Neural cell (in vitro differentiated cells): ENCODE measurements at regions not wholly inside any gene's neighbourhood (a gene's known extent, or its start where the extent isn't known, plus 50 kb on each side); places are given as distances from the start of the nearest gene placed in this dataset.

Source experiments
- H2AFZ ChIP-seq: fragments of 200-600, 300-800 bp; sonication (generic), shearing (Covaris generic); 2 replicates; pipeline ENCODE4 v1.6.0; 2014; ENCODE audit warnings: low read depth, mild to moderate bottlenecking, antibody characterized with exemption, low read length, moderate library complexity
- H3F3A ChIP-seq: fragments of 200-600 bp; shearing (Covaris generic); 2 replicates; pipeline ENCODE4 v1.6.1; 2016; ENCODE audit warnings: mild to moderate bottlenecking, moderate library complexity, mixed read lengths, antibody characterized with exemption, low read length; ENCODE audit not compliant: insufficient read depth, poor library complexity, severe bottlenecking
- H3K27ac ChIP-seq: fragments of 200-600, 300-800 bp; sonication (generic), shearing (Covaris generic); 2 replicates; pipeline ENCODE4 v1.5.1; 2014; ENCODE audit warnings: mild to moderate bottlenecking, low read length, moderate library complexity
- H3K27me3 ChIP-seq: fragments of 300-800, 200-600 bp; sonication (generic), shearing (Covaris generic); 2 replicates; pipeline ENCODE4 v1.6.0; 2014; ENCODE audit warnings: mild to moderate bottlenecking, low read depth, low read length, moderate library complexity; ENCODE audit not compliant: insufficient read depth
- H3K36me3 ChIP-seq: fragments of 300-800, 200-600 bp; sonication (generic), shearing (Covaris generic); 2 replicates; pipeline ENCODE4 v1.5.1; 2014; ENCODE audit warnings: mild to moderate bottlenecking, antibody characterized with exemption, low read length, moderate library complexity; ENCODE audit not compliant: insufficient read depth
- H3K4me2 ChIP-seq: fragments of 300-800, 200-600 bp; sonication (generic), shearing (Covaris generic); 2 replicates; pipeline ENCODE4 v1.6.0; 2014; ENCODE audit warnings: mild to moderate bottlenecking, low read length
- H3K4me3 ChIP-seq: fragments of 300-800, 200-600 bp; sonication (generic), shearing (Covaris generic); 2 replicates; pipeline ENCODE4 v1.5.1; 2014; ENCODE audit warnings: mild to moderate bottlenecking, low read length, moderate library complexity
- H3K79me2 ChIP-seq: fragments of 200-600 bp; shearing (Covaris generic); replicated peaks from 2 replicates; pipeline ENCODE4 v1.6.0; 2014; ENCODE audit warnings: mild to moderate bottlenecking, low read length, moderate library complexity; ENCODE audit not compliant: insufficient read depth
- H3K9ac ChIP-seq: fragments of 300-800, 200-600 bp; sonication (generic), shearing (Covaris generic); 2 replicates; pipeline ENCODE4 v1.6.1; 2016; ENCODE audit warnings: mild to moderate bottlenecking, low read length, mixed read lengths
- H3K9me2 ChIP-seq: fragments of 200-600 bp; shearing (Covaris generic); 2 replicates; pipeline ENCODE4 v1.6.1; 2016; ENCODE audit warnings: mild to moderate bottlenecking, low read length, mixed read lengths; ENCODE audit not compliant: insufficient read depth
- H3K9me3 ChIP-seq: fragments of 200-600, 300-800 bp; sonication (generic), shearing (Covaris generic); 2 replicates; pipeline ENCODE4 v1.6.1; 2016; ENCODE audit warnings: mild to moderate bottlenecking, mixed run types, low read length, moderate library complexity, mixed read lengths
- H4K20me1 ChIP-seq: fragments of 200-600 bp; shearing (Covaris generic); 2 replicates; pipeline ENCODE4 v1.6.1; 2016; ENCODE audit warnings: mild to moderate bottlenecking, mixed run types; ENCODE audit not compliant: insufficient read depth
- EP300 ChIP-seq: fragments of 450-650 bp; conservative IDR thresholded peaks from 2 replicates; pipeline ENCODE4 v1.6.1; 2014; ENCODE audit warnings: antibody characterized with exemption, mild to moderate bottlenecking, moderate library complexity; ENCODE audit not compliant: poor library complexity, severe bottlenecking
- EZH2 ChIP-seq: fragments of 200-600, 300-800 bp; shearing (Covaris generic), sonication (generic); IDR thresholded peaks from 2 replicates; pipeline ENCODE4 v1.6.1; 2014; ENCODE audit warnings: antibody characterized with exemption, low read length, borderline replicate concordance, mild to moderate bottlenecking; ENCODE audit not compliant: insufficient read depth, poor library complexity, severe bottlenecking
- MXI1 ChIP-seq: fragments of 450-650 bp; conservative IDR thresholded peaks from 2 replicates; pipeline ENCODE4 v1.6.1; 2014; ENCODE audit warnings: antibody characterized with exemption, mild to moderate bottlenecking; ENCODE audit not compliant: poor library complexity, severe bottlenecking
- POLR2AphosphoS5 ChIP-seq: IDR thresholded peaks from 2 replicates; pipeline ENCODE4 v1.6.1; 2012
- RAD21 ChIP-seq: fragments of 450-650 bp; conservative IDR thresholded peaks from 2 replicates; pipeline ENCODE4 v1.6.1; 2014; ENCODE audit warnings: antibody characterized with exemption, mild to moderate bottlenecking, moderate library complexity
- SMC3 ChIP-seq: fragments of 450-650 bp; conservative IDR thresholded peaks from 2 replicates; pipeline ENCODE4 v1.6.1; 2014; ENCODE audit warnings: antibody characterized with exemption, mild to moderate bottlenecking, moderate library complexity; ENCODE audit not compliant: poor library complexity
- TAF1 ChIP-seq: IDR thresholded peaks from 2 replicates; pipeline ENCODE4 v1.6.1; 2012; ENCODE audit warnings: low read depth
- TF ChIP-seq, protein P1 (sequence below): IDR thresholded peaks from 2 replicates; pipeline ENCODE4 v1.6.1; 2012; ENCODE audit warnings: borderline replicate concordance
- TF ChIP-seq, protein P2 (sequence below): fragments of 450-650 bp; IDR thresholded peaks from 2 replicates; pipeline ENCODE4 v1.5.1; 2014; ENCODE audit warnings: antibody characterized with exemption, mild to moderate bottlenecking, moderate library complexity; ENCODE audit not compliant: poor library complexity, severe bottlenecking

DNA sequence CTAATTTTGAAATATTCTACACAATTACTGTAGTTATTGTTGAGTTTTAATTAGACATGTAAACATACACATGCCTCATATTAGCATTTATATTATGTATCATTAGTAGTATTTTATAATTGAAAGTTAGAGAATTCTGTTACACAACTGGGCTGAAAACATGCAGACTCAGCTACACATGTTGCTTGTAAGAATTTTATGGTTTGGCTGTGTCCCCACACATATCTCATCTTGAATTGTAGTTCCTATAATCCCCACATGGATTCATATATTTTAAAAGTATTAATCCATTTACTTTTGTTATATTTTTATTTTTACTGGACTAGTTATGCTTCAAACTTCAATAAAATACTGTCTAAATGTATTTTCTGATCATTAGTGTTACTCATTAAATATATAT is 2075.3 kb upstream of the C9orf72 start:
- Histone ChIP-seq H3K27ac (no peak overlapping the region), H3K9me3 (no peaks in the 10 kb centered on the region), H3K4me3 (no peak overlapping the region), H3K4me2 (no peak overlapping the region), H3F3A (no peaks in the 10 kb centered on the region), H2AFZ (no peak overlapping the region), H3K27me3 (no peaks in the 10 kb centered on the region), H3K9me2 (no peaks in the 10 kb centered on the region), H4K20me1 (no peaks in the 10 kb centered on the region), H3K9ac (no peak overlapping the region), H3K36me3 (no peaks in the 10 kb centered on the region), H3K79me2 (no peaks in the 10 kb centered on the region)
- TF ChIP-seq, protein P1, sequence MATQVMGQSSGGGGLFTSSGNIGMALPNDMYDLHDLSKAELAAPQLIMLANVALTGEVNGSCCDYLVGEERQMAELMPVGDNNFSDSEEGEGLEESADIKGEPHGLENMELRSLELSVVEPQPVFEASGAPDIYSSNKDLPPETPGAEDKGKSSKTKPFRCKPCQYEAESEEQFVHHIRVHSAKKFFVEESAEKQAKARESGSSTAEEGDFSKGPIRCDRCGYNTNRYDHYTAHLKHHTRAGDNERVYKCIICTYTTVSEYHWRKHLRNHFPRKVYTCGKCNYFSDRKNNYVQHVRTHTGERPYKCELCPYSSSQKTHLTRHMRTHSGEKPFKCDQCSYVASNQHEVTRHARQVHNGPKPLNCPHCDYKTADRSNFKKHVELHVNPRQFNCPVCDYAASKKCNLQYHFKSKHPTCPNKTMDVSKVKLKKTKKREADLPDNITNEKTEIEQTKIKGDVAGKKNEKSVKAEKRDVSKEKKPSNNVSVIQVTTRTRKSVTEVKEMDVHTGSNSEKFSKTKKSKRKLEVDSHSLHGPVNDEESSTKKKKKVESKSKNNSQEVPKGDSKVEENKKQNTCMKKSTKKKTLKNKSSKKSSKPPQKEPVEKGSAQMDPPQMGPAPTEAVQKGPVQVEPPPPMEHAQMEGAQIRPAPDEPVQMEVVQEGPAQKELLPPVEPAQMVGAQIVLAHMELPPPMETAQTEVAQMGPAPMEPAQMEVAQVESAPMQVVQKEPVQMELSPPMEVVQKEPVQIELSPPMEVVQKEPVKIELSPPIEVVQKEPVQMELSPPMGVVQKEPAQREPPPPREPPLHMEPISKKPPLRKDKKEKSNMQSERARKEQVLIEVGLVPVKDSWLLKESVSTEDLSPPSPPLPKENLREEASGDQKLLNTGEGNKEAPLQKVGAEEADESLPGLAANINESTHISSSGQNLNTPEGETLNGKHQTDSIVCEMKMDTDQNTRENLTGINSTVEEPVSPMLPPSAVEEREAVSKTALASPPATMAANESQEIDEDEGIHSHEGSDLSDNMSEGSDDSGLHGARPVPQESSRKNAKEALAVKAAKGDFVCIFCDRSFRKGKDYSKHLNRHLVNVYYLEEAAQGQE = no peak
- TF ChIP-seq RAD21 (no peak), POLR2AphosphoS5 (no peak), EP300 (no peak)
- TF ChIP-seq, protein P2, sequence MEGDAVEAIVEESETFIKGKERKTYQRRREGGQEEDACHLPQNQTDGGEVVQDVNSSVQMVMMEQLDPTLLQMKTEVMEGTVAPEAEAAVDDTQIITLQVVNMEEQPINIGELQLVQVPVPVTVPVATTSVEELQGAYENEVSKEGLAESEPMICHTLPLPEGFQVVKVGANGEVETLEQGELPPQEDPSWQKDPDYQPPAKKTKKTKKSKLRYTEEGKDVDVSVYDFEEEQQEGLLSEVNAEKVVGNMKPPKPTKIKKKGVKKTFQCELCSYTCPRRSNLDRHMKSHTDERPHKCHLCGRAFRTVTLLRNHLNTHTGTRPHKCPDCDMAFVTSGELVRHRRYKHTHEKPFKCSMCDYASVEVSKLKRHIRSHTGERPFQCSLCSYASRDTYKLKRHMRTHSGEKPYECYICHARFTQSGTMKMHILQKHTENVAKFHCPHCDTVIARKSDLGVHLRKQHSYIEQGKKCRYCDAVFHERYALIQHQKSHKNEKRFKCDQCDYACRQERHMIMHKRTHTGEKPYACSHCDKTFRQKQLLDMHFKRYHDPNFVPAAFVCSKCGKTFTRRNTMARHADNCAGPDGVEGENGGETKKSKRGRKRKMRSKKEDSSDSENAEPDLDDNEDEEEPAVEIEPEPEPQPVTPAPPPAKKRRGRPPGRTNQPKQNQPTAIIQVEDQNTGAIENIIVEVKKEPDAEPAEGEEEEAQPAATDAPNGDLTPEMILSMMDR = no peak

DNA sequence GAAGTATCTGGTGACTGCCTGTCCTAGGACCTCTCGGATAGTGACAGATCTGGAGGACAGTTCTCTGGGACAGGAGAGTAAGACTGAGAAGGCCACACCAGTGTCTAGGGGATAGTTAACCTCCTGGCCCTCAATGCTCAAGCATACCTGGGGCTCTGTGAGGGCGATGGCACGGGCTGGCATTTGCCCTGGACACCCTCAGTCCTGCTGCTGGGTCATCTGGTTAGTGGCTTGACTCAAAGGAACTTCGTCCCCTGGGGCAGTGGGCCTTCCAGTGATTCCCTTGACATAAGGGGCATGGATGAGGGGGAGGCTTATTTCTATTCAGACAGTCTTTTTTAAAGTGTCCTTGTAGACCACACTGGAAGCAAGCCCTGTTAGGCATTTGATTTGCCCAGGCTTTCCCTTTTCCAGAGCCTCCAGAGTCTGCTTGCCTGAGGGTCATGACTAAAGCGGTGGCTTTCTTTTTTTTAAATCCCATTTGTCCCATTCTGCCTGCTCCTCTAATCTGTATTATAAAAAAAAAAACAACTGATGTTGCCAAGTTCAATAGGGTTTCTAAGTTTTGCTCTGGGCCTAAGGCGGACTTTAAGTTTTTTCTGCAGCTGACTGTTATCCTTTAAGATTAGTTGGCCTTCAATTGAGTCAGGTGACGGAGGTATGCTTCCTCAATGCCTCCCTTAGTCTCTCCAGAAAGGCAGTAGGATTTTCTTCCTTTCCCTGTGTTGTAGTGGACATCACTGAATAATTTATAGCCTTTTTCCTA is 2083.5 kb upstream of the C9orf72 start:
- no peaks in the 10 kb centered on the region for H3K79me2 ChIP-seq
- H3K36me3 ChIP-seq = no peaks in the 10 kb centered on the region
- no peak for TF ChIP-seq TAF1
- TF ChIP-seq, protein P2 = no peak
- TF ChIP-seq, protein P1 = no peak
- no peak for TF ChIP-seq RAD21
- no peak for TF ChIP-seq EZH2
- no peak for TF ChIP-seq POLR2AphosphoS5
- no peak for TF ChIP-seq SMC3
- no peak for TF ChIP-seq EP300
- TF ChIP-seq MXI1 = no peak
- no peaks in the 10 kb centered on the region for H3K27me3 ChIP-seq
- H3K4me2 ChIP-seq = no peak overlapping the region
- no peaks in the 10 kb centered on the region for H3K9me3 ChIP-seq
- no peak overlapping the region for H2AFZ ChIP-seq
- no peaks in the 10 kb centered on the region for H4K20me1 ChIP-seq
- no peaks in the 10 kb centered on the region for H3F3A ChIP-seq
- no peak overlapping the region for H3K27ac ChIP-seq
- no peak overlapping the region for H3K9ac ChIP-seq
- H3K4me3 ChIP-seq = no peak overlapping the region
- no peaks in the 10 kb centered on the region for H3K9me2 ChIP-seq
